HG03558 (cell line): ENCODE measurements at regions not wholly inside any gene's neighbourhood (a gene's known extent, or its start where the extent isn't known, plus 50 kb on each side); places are given as distances from the start of the nearest gene placed in this dataset.

ENCODE experiments used
- ATAC-seq: cut with Tn5 transposase; IDR thresholded peaks from one replicate; pipeline ENCODE4 v1.9.1; 2021; ENCODE audit warnings: moderate number of reproducible peaks; ENCODE audit not compliant: unreplicated experiment; ENCODE audit errors: extremely low read depth

- no peak for ATAC-seq
These were observed 108.6 kb downstream of the RAB11FIP2 start for GRCh38 chr10:117938104-117938503.

GRCh38 chr10:117942226-117942625, 104.5 kb downstream of the RAB11FIP2 start:
- ATAC-seq, result no peak

- no peak for ATAC-seq
These were observed 101.9 kb downstream of the RAB11FIP2 start for GRCh38 chr10:117944676-117945447.

GRCh38 chr10:117945651-117946050, 101.1 kb downstream of the RAB11FIP2 start:
- no peak for ATAC-seq

GRCh38 chr10:117946525-117947070, 100.1 kb downstream of the RAB11FIP2 start:
- ATAC-seq, result no peak

GRCh38 chr10:117948493-117948892, 98.2 kb downstream of the RAB11FIP2 start:
- no peak for ATAC-seq

- no peak for ATAC-seq
These were observed 96.3 kb downstream of the RAB11FIP2 start for GRCh38 chr10:117950408-117950807.
